WTC11 (cell line): ENCODE measurements at regions not wholly inside any gene's neighbourhood (a gene's known extent, or its start where the extent isn't known, plus 50 kb on each side); places are given as distances from the start of the nearest gene placed in this dataset.

ENCODE experiments used
- ATAC-seq: fragments of 200-7000 bp; cut with Tn5 transposase; 2 replicates; pipeline ENCODE4 v1.10.0; 2021; ENCODE audit warnings: mild to moderate bottlenecking, moderate library complexity
- CTCF ChIA-PET: fragments of 300-600 bp; sonication (Branson Sonifier 250); formaldehyde crosslinking; loops from one replicate; lab custom pipeline; 2021; ENCODE audit warnings: antibody characterized with exemption; lab: Charles Lee
- POLR2A ChIA-PET: fragments of 350-600 bp; sonication (Branson Sonifier 250); formaldehyde crosslinking; loops from one replicate; lab custom pipeline; 2021; ENCODE audit warnings: antibody characterized with exemption; lab: Charles Lee
- DNase-seq: peaks from one replicate; pipeline ENCODE4 v3.0.0; 2021; ENCODE audit warnings: low spot score
- H3K27ac Mint-ChIP-seq: 2 replicates; pipeline ENCODE4 v1.8.0; 2021; ENCODE audit warnings: mixed read lengths
- H3K27me3 Mint-ChIP-seq: 2 replicates; pipeline ENCODE4 v1.8.0; 2021; ENCODE audit warnings: low read depth, mild to moderate bottlenecking, moderate library complexity, mixed read lengths
- H3K36me3 Mint-ChIP-seq: 2 replicates; pipeline ENCODE4 v1.8.0; 2021; ENCODE audit warnings: mixed read lengths
- H3K4me1 Mint-ChIP-seq: 2 replicates; pipeline ENCODE4 v1.8.0; 2022; ENCODE audit warnings: mixed read lengths
- H3K4me3 Mint-ChIP-seq: 2 replicates; pipeline ENCODE4 v1.8.0; 2021; ENCODE audit warnings: mild to moderate bottlenecking, moderate library complexity, mixed read lengths
- H3K9me3 Mint-ChIP-seq: 2 replicates; pipeline ENCODE4 v1.8.0; 2021; ENCODE audit warnings: mixed read lengths
- ATF1 ChIP-seq: sonication (generic); formaldehyde crosslinking; IDR thresholded peaks from 2 replicates; pipeline ENCODE4 v1.8.1; 2023; ENCODE audit warnings: mild to moderate bottlenecking, moderate library complexity, missing genetic modification reagents
- HMGA2 ChIP-seq: fragments of 250-450 bp; sonication (Bioruptor Pico); IDR thresholded peaks from 2 replicates; pipeline ENCODE4 v1.4.0; 2021; ENCODE audit warnings: mild to moderate bottlenecking, moderate library complexity
- MXD4 ChIP-seq: fragments of 250-450 bp; sonication (Bioruptor Pico); IDR thresholded peaks from 2 replicates; pipeline ENCODE4 v1.8.0; 2021; ENCODE audit warnings: mild to moderate bottlenecking, moderate library complexity, borderline replicate concordance
- SMAD3 ChIP-seq: sonication (generic); formaldehyde crosslinking; IDR thresholded peaks from 2 replicates; pipeline ENCODE4 v1.8.0; 2022; ENCODE audit warnings: missing genetic modification reagents, mild to moderate bottlenecking, borderline replicate concordance
- SOX15 ChIP-seq: fragments of 250-450 bp; sonication (Bioruptor Pico); IDR thresholded peaks from 2 replicates; pipeline ENCODE4 v1.9.0; 2021; ENCODE audit warnings: mild to moderate bottlenecking
- TCF7 ChIP-seq: sonication (generic); formaldehyde crosslinking; IDR thresholded peaks from 2 replicates; pipeline ENCODE4 v1.8.0; 2022; ENCODE audit warnings: mild to moderate bottlenecking, low read depth, missing genetic modification reagents, moderate library complexity
- TEAD4 ChIP-seq: sonication (generic); formaldehyde crosslinking; IDR thresholded peaks from 2 replicates; pipeline ENCODE4 v1.8.0; 2022; ENCODE audit warnings: mild to moderate bottlenecking, missing genetic modification reagents
- TP53 ChIP-seq: sonication (generic); formaldehyde crosslinking; IDR thresholded peaks from 2 replicates; pipeline ENCODE4 v1.8.1; 2023; ENCODE audit warnings: mild to moderate bottlenecking, missing genetic modification reagents
- ZNF263 ChIP-seq: sonication (generic); formaldehyde crosslinking; IDR thresholded peaks from 2 replicates; pipeline ENCODE4 v1.8.1; 2022; ENCODE audit warnings: low read depth, mild to moderate bottlenecking, moderate library complexity, missing genetic modification reagents
- TF ChIP-seq, protein P1 (sequence below): sonication (generic); formaldehyde crosslinking; IDR thresholded peaks from 2 replicates; pipeline ENCODE4 v1.8.1; 2022; ENCODE audit warnings: missing genetic modification reagents, borderline replicate concordance
- TF ChIP-seq, protein P2 (sequence below): fragments of 200-600 bp; IDR thresholded peaks from 2 replicates; pipeline ENCODE4 v1.8.0; 2022; ENCODE audit warnings: antibody characterized with exemption
- TF ChIP-seq, protein P3 (sequence below): fragments of 250-450 bp; sonication (Bioruptor Pico); IDR thresholded peaks from 2 replicates; pipeline ENCODE4 v1.9.0; 2021; ENCODE audit warnings: mild to moderate bottlenecking, borderline replicate concordance
- TF ChIP-seq, protein P4 (sequence below): sonication (generic); formaldehyde crosslinking; IDR thresholded peaks from 2 replicates; pipeline ENCODE4 v1.8.0; 2023; ENCODE audit warnings: mild to moderate bottlenecking, missing genetic modification reagents
- TF ChIP-seq, protein P5 (sequence below): sonication (generic); formaldehyde crosslinking; IDR thresholded peaks from 2 replicates; pipeline ENCODE4 v1.8.1; 2023; ENCODE audit warnings: mild to moderate bottlenecking, missing genetic modification reagents, borderline replicate concordance
- TF ChIP-seq, protein P6 (sequence below): fragments of 250-450 bp; sonication (Bioruptor Pico); IDR thresholded peaks from 2 replicates; pipeline ENCODE4 v1.9.0; 2021; ENCODE audit warnings: moderate library complexity, mild to moderate bottlenecking, inconsistent platforms, borderline replicate concordance
- TF ChIP-seq, protein P7 (sequence below): sonication (generic); formaldehyde crosslinking; IDR thresholded peaks from 2 replicates; pipeline ENCODE4 v1.8.0; 2022; ENCODE audit warnings: missing genetic modification reagents

DNA sequence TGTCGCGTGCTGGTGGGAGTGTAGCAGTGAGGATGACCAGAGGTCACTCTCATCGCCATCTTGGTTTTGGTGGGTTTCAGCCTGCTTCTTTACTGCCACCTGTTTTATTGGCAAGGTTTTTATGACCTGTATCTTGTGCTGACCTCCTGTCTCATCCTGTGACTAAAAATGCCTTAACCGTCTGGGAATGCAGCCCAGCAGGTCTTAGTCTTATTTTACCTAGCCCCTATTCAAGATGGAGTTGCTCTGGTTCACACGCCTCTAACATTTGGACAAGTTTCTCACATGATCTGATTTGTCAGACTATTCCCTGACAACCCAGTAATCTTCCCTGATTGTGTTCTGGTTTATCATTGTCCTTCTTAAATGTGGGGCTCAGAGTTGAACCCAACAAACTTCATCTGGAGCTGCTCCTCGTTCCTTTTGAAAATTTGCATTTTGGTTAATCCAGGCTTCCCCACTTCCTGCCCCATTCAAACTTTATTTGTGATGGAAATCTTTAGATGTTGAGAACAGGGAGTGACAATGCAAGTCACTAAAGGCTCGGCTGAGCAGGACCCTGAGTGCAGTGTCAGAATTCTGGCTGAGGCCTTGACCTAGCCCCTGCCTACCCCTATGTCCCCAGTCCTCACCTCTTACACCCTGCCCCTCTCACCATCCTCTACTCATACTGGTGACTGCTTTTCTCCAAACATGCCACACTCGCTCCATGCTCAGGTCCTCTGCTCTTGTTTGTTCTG is 226.8 kb downstream of the STIM2 start (continued):
- TF ChIP-seq TEAD4 (CRISPR knock-in tag) (no peak), MXD4 (peak; percentile 83)

DNA sequence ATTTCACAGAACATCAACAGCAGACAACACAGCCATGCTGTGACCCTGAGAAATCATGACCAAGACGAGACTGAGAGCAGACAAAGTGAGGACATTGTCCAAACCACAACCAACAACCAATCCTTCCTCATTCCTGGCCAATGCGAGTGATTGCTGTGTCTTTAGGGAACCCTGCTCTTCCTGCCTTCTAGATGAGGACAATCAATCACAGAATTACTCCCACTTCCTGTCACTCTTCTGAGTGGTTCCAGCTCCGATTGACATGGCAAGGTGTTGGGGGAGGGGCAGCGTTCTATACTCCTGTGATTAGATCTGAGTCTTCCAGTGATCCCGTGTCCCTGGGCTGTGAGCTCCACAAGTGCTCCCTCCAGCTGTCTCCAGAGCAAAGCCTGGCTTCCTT is 227.8 kb downstream of the STIM2 start:
- H3K9me3 Mint-ChIP-seq: no peaks in the 10 kb centered on the region
- ChIA-PET CTCF (interaction anchor here (0.9 kb wide), 1 partner anchor 10 kb away, joined by 3 read pairs; no protein-coding TSS in a partner anchor), POLR2A (no interaction called here)
- peaks cover 23% of the 10 kb centered on the region for H3K27me3 Mint-ChIP-seq
- no peaks in the 10 kb centered on the region for H3K36me3 Mint-ChIP-seq
- H3K27ac Mint-ChIP-seq: peak overlapping the region; percentile 22; the same call in 1 of the 2 replicates
- H3K4me1 Mint-ChIP-seq: peaks cover 83% of the 10 kb centered on the region
- no peak for ATAC-seq
- no peak overlapping the region for H3K4me3 Mint-ChIP-seq
- DNase-seq: no peak
- TF ChIP-seq HMGA2 (CRISPR knock-in tag): no peak
- TF ChIP-seq, protein P1, sequence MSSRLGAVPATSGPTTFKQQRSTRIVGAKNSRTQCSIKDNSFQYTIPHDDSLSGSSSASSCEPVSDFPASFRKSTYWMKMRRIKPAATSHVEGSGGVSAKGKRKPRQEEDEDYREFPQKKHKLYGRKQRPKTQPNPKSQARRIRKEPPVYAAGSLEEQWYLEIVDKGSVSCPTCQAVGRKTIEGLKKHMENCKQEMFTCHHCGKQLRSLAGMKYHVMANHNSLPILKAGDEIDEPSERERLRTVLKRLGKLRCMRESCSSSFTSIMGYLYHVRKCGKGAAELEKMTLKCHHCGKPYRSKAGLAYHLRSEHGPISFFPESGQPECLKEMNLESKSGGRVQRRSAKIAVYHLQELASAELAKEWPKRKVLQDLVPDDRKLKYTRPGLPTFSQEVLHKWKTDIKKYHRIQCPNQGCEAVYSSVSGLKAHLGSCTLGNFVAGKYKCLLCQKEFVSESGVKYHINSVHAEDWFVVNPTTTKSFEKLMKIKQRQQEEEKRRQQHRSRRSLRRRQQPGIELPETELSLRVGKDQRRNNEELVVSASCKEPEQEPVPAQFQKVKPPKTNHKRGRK (CRISPR knock-in tag): no peak
- TF ChIP-seq, protein P2, sequence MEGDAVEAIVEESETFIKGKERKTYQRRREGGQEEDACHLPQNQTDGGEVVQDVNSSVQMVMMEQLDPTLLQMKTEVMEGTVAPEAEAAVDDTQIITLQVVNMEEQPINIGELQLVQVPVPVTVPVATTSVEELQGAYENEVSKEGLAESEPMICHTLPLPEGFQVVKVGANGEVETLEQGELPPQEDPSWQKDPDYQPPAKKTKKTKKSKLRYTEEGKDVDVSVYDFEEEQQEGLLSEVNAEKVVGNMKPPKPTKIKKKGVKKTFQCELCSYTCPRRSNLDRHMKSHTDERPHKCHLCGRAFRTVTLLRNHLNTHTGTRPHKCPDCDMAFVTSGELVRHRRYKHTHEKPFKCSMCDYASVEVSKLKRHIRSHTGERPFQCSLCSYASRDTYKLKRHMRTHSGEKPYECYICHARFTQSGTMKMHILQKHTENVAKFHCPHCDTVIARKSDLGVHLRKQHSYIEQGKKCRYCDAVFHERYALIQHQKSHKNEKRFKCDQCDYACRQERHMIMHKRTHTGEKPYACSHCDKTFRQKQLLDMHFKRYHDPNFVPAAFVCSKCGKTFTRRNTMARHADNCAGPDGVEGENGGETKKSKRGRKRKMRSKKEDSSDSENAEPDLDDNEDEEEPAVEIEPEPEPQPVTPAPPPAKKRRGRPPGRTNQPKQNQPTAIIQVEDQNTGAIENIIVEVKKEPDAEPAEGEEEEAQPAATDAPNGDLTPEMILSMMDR: no peak
- no peak for TF ChIP-seq TP53 (CRISPR knock-in tag)
- no peak for TF ChIP-seq ATF1
- TF ChIP-seq, protein P3, sequence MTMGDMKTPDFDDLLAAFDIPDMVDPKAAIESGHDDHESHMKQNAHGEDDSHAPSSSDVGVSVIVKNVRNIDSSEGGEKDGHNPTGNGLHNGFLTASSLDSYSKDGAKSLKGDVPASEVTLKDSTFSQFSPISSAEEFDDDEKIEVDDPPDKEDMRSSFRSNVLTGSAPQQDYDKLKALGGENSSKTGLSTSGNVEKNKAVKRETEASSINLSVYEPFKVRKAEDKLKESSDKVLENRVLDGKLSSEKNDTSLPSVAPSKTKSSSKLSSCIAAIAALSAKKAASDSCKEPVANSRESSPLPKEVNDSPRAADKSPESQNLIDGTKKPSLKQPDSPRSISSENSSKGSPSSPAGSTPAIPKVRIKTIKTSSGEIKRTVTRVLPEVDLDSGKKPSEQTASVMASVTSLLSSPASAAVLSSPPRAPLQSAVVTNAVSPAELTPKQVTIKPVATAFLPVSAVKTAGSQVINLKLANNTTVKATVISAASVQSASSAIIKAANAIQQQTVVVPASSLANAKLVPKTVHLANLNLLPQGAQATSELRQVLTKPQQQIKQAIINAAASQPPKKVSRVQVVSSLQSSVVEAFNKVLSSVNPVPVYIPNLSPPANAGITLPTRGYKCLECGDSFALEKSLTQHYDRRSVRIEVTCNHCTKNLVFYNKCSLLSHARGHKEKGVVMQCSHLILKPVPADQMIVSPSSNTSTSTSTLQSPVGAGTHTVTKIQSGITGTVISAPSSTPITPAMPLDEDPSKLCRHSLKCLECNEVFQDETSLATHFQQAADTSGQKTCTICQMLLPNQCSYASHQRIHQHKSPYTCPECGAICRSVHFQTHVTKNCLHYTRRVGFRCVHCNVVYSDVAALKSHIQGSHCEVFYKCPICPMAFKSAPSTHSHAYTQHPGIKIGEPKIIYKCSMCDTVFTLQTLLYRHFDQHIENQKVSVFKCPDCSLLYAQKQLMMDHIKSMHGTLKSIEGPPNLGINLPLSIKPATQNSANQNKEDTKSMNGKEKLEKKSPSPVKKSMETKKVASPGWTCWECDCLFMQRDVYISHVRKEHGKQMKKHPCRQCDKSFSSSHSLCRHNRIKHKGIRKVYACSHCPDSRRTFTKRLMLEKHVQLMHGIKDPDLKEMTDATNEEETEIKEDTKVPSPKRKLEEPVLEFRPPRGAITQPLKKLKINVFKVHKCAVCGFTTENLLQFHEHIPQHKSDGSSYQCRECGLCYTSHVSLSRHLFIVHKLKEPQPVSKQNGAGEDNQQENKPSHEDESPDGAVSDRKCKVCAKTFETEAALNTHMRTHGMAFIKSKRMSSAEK (CRISPR knock-in tag): no peak
- TF ChIP-seq, protein P4, sequence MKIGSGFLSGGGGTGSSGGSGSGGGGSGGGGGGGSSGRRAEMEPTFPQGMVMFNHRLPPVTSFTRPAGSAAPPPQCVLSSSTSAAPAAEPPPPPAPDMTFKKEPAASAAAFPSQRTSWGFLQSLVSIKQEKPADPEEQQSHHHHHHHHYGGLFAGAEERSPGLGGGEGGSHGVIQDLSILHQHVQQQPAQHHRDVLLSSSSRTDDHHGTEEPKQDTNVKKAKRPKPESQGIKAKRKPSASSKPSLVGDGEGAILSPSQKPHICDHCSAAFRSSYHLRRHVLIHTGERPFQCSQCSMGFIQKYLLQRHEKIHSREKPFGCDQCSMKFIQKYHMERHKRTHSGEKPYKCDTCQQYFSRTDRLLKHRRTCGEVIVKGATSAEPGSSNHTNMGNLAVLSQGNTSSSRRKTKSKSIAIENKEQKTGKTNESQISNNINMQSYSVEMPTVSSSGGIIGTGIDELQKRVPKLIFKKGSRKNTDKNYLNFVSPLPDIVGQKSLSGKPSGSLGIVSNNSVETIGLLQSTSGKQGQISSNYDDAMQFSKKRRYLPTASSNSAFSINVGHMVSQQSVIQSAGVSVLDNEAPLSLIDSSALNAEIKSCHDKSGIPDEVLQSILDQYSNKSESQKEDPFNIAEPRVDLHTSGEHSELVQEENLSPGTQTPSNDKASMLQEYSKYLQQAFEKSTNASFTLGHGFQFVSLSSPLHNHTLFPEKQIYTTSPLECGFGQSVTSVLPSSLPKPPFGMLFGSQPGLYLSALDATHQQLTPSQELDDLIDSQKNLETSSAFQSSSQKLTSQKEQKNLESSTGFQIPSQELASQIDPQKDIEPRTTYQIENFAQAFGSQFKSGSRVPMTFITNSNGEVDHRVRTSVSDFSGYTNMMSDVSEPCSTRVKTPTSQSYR (CRISPR knock-in tag): no peak
- TF ChIP-seq SMAD3: no peak
- TF ChIP-seq SOX15: no peak
- TF ChIP-seq, protein P5, sequence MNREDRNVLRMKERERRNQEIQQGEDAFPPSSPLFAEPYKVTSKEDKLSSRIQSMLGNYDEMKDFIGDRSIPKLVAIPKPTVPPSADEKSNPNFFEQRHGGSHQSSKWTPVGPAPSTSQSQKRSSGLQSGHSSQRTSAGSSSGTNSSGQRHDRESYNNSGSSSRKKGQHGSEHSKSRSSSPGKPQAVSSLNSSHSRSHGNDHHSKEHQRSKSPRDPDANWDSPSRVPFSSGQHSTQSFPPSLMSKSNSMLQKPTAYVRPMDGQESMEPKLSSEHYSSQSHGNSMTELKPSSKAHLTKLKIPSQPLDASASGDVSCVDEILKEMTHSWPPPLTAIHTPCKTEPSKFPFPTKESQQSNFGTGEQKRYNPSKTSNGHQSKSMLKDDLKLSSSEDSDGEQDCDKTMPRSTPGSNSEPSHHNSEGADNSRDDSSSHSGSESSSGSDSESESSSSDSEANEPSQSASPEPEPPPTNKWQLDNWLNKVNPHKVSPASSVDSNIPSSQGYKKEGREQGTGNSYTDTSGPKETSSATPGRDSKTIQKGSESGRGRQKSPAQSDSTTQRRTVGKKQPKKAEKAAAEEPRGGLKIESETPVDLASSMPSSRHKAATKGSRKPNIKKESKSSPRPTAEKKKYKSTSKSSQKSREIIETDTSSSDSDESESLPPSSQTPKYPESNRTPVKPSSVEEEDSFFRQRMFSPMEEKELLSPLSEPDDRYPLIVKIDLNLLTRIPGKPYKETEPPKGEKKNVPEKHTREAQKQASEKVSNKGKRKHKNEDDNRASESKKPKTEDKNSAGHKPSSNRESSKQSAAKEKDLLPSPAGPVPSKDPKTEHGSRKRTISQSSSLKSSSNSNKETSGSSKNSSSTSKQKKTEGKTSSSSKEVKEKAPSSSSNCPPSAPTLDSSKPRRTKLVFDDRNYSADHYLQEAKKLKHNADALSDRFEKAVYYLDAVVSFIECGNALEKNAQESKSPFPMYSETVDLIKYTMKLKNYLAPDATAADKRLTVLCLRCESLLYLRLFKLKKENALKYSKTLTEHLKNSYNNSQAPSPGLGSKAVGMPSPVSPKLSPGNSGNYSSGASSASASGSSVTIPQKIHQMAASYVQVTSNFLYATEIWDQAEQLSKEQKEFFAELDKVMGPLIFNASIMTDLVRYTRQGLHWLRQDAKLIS: no peak
- no peak for TF ChIP-seq ZNF263 (CRISPR knock-in tag)
- TF ChIP-seq TCF7 (CRISPR knock-in tag): no peak
- TF ChIP-seq, protein P6, sequence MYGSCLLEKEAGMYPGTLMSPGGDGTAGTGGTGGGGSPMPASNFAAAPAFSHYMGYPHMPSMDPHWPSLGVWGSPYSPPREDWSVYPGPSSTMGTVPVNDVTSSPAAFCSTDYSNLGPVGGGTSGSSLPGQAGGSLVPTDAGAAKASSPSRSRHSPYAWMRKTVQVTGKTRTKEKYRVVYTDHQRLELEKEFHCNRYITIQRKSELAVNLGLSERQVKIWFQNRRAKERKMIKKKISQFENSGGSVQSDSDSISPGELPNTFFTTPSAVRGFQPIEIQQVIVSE: no peak
- TF ChIP-seq, protein P7, sequence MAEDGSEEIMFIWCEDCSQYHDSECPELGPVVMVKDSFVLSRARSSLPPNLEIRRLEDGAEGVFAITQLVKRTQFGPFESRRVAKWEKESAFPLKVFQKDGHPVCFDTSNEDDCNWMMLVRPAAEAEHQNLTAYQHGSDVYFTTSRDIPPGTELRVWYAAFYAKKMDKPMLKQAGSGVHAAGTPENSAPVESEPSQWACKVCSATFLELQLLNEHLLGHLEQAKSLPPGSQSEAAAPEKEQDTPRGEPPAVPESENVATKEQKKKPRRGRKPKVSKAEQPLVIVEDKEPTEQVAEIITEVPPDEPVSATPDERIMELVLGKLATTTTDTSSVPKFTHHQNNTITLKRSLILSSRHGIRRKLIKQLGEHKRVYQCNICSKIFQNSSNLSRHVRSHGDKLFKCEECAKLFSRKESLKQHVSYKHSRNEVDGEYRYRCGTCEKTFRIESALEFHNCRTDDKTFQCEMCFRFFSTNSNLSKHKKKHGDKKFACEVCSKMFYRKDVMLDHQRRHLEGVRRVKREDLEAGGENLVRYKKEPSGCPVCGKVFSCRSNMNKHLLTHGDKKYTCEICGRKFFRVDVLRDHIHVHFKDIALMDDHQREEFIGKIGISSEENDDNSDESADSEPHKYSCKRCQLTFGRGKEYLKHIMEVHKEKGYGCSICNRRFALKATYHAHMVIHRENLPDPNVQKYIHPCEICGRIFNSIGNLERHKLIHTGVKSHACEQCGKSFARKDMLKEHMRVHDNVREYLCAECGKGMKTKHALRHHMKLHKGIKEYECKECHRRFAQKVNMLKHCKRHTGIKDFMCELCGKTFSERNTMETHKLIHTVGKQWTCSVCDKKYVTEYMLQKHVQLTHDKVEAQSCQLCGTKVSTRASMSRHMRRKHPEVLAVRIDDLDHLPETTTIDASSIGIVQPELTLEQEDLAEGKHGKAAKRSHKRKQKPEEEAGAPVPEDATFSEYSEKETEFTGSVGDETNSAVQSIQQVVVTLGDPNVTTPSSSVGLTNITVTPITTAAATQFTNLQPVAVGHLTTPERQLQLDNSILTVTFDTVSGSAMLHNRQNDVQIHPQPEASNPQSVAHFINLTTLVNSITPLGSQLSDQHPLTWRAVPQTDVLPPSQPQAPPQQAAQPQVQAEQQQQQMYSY (CRISPR knock-in tag): no peak
